H1 (cell line): ENCODE measurements at regions not wholly inside any gene's neighbourhood (a gene's known extent, or its start where the extent isn't known, plus 50 kb on each side); places are given as distances from the start of the nearest gene placed in this dataset.

Experiments used
- CTCF ChIA-PET: fragments of 300-600 bp; sonication (Branson Sonifier 250); formaldehyde crosslinking; loops from one replicate; lab custom pipeline; 2021; ENCODE audit not compliant: partially characterized antibody; lab: Charles Lee
- POLR2A ChIA-PET: fragments of 300-600 bp; sonication (Branson Sonifier 250); formaldehyde crosslinking; loops from one replicate; lab custom pipeline; 2021; ENCODE audit warnings: inconsistent platforms; ENCODE audit not compliant: partially characterized antibody; lab: Charles Lee
- DNase-seq, 2 experiments: peaks; one replicate each; pipeline versions ENCODE4 v3.0.0 to v3.0.0-alpha.2; 2010 to 2022; ENCODE audit warnings: low spot score in 2 of 2, low read depth in 1 of 2, mixed read lengths in 1 of 2
- FAIRE-seq: peaks from 2 replicates; lab custom pipeline; 2011; peaks lifted over from hg19 to GRCh38; lab: Jason Lieb, UNC
- H2AFZ ChIP-seq: 2 replicates; pipeline ENCODE4 v1.8.1; 2012; ENCODE audit warnings: low read length, inconsistent platforms
- H2AK5ac ChIP-seq: 2 replicates; pipeline ENCODE4 v1.6.1; 2013; ENCODE audit warnings: low read depth, low read length
- H2BK120ac ChIP-seq: replicated peaks from 2 replicates; pipeline ENCODE3; 2013; ENCODE audit warnings: low read depth, low read length, inconsistent platforms
- H2BK12ac ChIP-seq: 2 replicates; pipeline ENCODE4 v1.6.1; 2013; ENCODE audit warnings: low read depth, low read length
- H2BK15ac ChIP-seq: 2 replicates; pipeline ENCODE4 v1.6.1; 2013; ENCODE audit warnings: low read length
- H2BK20ac ChIP-seq: 2 replicates; pipeline ENCODE4 v1.6.1; 2013; ENCODE audit warnings: low read length
- H2BK5ac ChIP-seq: 2 replicates; pipeline ENCODE4 v1.6.1; 2013; ENCODE audit warnings: low read depth, low read length
- H3K14ac ChIP-seq: 2 replicates; pipeline ENCODE4 v1.6.1; 2013; ENCODE audit warnings: inconsistent platforms; ENCODE audit not compliant: insufficient read length
- H3K18ac ChIP-seq: 2 replicates; pipeline ENCODE4 v1.6.1; 2013; ENCODE audit warnings: low read length; ENCODE audit errors: extremely low read depth
- H3K23ac ChIP-seq: 2 replicates; pipeline ENCODE4 v1.6.1; 2013; ENCODE audit warnings: inconsistent platforms; ENCODE audit not compliant: insufficient read length
- H3K23me2 ChIP-seq: 2 replicates; pipeline ENCODE4 v1.6.1; 2013; ENCODE audit warnings: low read depth, low read length
- H3K27ac ChIP-seq: 2 replicates; pipeline ENCODE4 v1.6.1; 2011; ENCODE audit warnings: low read depth, low read length, inconsistent platforms
- H3K27me3 ChIP-seq, 4 experiments: replicated peaks in 1 of 4; 1 replicate in 1 of 4; 2 replicates in 3 of 4; pipeline versions ENCODE4 v1.6.1 to v1.8.1; 2011 to 2013; ENCODE audit warnings: low read length in 3 of 4, mild to moderate bottlenecking in 3 of 4, inconsistent platforms in 2 of 4, mixed read lengths in 2 of 4, moderate library complexity in 1 of 4; ENCODE audit not compliant: control insufficient read depth in 3 of 4, insufficient read depth in 3 of 4; ENCODE audit errors: extremely low read depth in 1 of 4
- H3K36me3 ChIP-seq, 4 experiments: 2 replicates each; pipeline versions ENCODE4 v1.6.1 to v1.8.1; 2011 to 2013; ENCODE audit warnings: mild to moderate bottlenecking in 4 of 4, low read length in 3 of 4, moderate library complexity in 2 of 4, control low read depth in 1 of 4, inconsistent platforms in 1 of 4; ENCODE audit not compliant: insufficient read depth in 4 of 4, control insufficient read depth in 2 of 4
- H3K4ac ChIP-seq: replicated peaks from 2 replicates; pipeline ENCODE3; 2013; ENCODE audit warnings: low read length, low read depth, mixed read lengths, inconsistent platforms; ENCODE audit not compliant: insufficient read length
- H3K4me1 ChIP-seq, 4 experiments: replicated peaks in 1 of 4; 1 replicate in 1 of 4; 2 replicates in 3 of 4; pipeline versions ENCODE4 v1.6.1 to v1.8.1; 2011 to 2013; ENCODE audit warnings: low read length in 3 of 4, inconsistent platforms in 2 of 4, mixed read lengths in 1 of 4; ENCODE audit not compliant: insufficient read depth in 4 of 4, control insufficient read depth in 3 of 4
- H3K4me2 ChIP-seq, 2 experiments: 2 replicates each; pipeline versions ENCODE4 v1.6.1 to v1.8.1; 2011 to 2013; ENCODE audit warnings: low read depth in 2 of 2, low read length in 2 of 2, control low read depth in 1 of 2, inconsistent platforms in 1 of 2, mild to moderate bottlenecking in 1 of 2; ENCODE audit not compliant: insufficient read depth in 1 of 2
- H3K4me3 ChIP-seq, 4 experiments: fragments of 200-600, 300-600 bp in 1 of 4; sonication (generic), shearing (Covaris generic), sonication (Bioruptor Twin) in 1 of 4; 2 replicates each; pipeline versions ENCODE4 v1.5.1 to v1.8.1; 2011 to 2016; ENCODE audit warnings: low read length in 4 of 4, low read depth in 3 of 4, control low read depth in 2 of 4, inconsistent platforms in 2 of 4, mild to moderate bottlenecking in 2 of 4, mixed read lengths in 1 of 4, moderate library complexity in 1 of 4; ENCODE audit not compliant: insufficient read depth in 2 of 4; ENCODE audit errors: extremely low read depth in 1 of 4
- H3K56ac ChIP-seq: replicated peaks from 2 replicates; pipeline ENCODE3; 2013; ENCODE audit warnings: low read depth, mild to moderate bottlenecking, mixed read lengths, low read length, inconsistent platforms; ENCODE audit not compliant: insufficient read length
- H3K79me1 ChIP-seq: 2 replicates; pipeline ENCODE4 v1.6.1; 2013; ENCODE audit warnings: low read depth, low read length, control low read depth
- H3K79me2 ChIP-seq, 2 experiments: 2 replicates each; pipeline versions ENCODE4 v1.6.1 to v1.8.1; 2012 to 2013; ENCODE audit warnings: low read length in 2 of 2, mild to moderate bottlenecking in 2 of 2, inconsistent platforms in 1 of 2; ENCODE audit not compliant: insufficient read depth in 2 of 2, control insufficient read depth in 1 of 2
- H3K9ac ChIP-seq, 4 experiments: replicated peaks in 1 of 4; 1 replicate in 1 of 4; 2 replicates in 3 of 4; pipeline versions ENCODE4 v1.6.1 to v1.8.1; 2011 to 2013; ENCODE audit warnings: low read depth in 3 of 4, low read length in 3 of 4, control low read depth in 2 of 4, mild to moderate bottlenecking in 2 of 4, moderate library complexity in 2 of 4, inconsistent platforms in 1 of 4; ENCODE audit errors: extremely low read depth in 1 of 4
- H3K9me3 ChIP-seq, 2 experiments: 2 replicates each; pipeline versions ENCODE4 v1.6.1 to v1.8.1; 2012 to 2013; ENCODE audit warnings: mild to moderate bottlenecking in 2 of 2, moderate library complexity in 2 of 2, control low read depth in 1 of 2, inconsistent platforms in 1 of 2, low read depth in 1 of 2, low read length in 1 of 2, mixed read lengths in 1 of 2; ENCODE audit not compliant: insufficient read depth in 2 of 2
- H4K20me1 ChIP-seq, 2 experiments: replicated peaks in 1 of 2; 2 replicates each; pipeline versions ENCODE3 to v1.8.1; 2011 to 2013; ENCODE audit warnings: inconsistent platforms in 2 of 2, low read length in 2 of 2, mild to moderate bottlenecking in 1 of 2; ENCODE audit not compliant: insufficient read depth in 2 of 2, control insufficient read depth in 1 of 2
- H4K5ac ChIP-seq: 2 replicates; pipeline ENCODE4 v1.6.1; 2013; ENCODE audit warnings: low read length, low read depth, mixed read lengths, inconsistent platforms; ENCODE audit not compliant: insufficient read length
- H4K8ac ChIP-seq: 2 replicates; pipeline ENCODE4 v1.8.0; 2013; ENCODE audit warnings: mild to moderate bottlenecking, moderate library complexity, low read length, inconsistent platforms; ENCODE audit not compliant: insufficient read depth; ENCODE audit errors: extremely low read depth
- H4K91ac ChIP-seq: replicated peaks from 2 replicates; pipeline ENCODE3; 2013; ENCODE audit warnings: low read length, mixed read lengths, inconsistent platforms; ENCODE audit not compliant: insufficient read length
- CHD1 ChIP-seq: IDR thresholded peaks from 2 replicates; pipeline ENCODE4 v1.6.1; 2012; ENCODE audit warnings: low read depth, low read length, improper control_type of control experiment
- PHF8 ChIP-seq: fragments of 200-600 bp; sonication (generic); conservative IDR thresholded peaks from 2 replicates; pipeline ENCODE4 v1.7.1; 2012; ENCODE audit warnings: low read depth, mild to moderate bottlenecking, inconsistent platforms, low read length, moderate library complexity
- POLR2A ChIP-seq, 2 experiments: IDR thresholded peaks; 1 replicate in 1 of 2; 2 replicates in 1 of 2; pipeline ENCODE4 v1.6.1; 2011; ENCODE audit warnings: low read depth in 2 of 2, low read length in 2 of 2, mild to moderate bottlenecking in 2 of 2; ENCODE audit errors: control extremely low read depth in 1 of 2
- SRF ChIP-seq: IDR thresholded peaks from 2 replicates; pipeline ENCODE4 v1.6.1; 2011; ENCODE audit warnings: mild to moderate bottlenecking, low read depth, low read length, moderate library complexity
- TCF12 ChIP-seq: IDR thresholded peaks from 2 replicates; pipeline ENCODE4 v1.6.1; 2011; ENCODE audit warnings: low read depth, mild to moderate bottlenecking, low read length
- WGBS, 2 experiments: shearing (Covaris generic) in 1 of 2; methylation state at CpG; one replicate each; pipeline versions ENCODE4 v1.1.6 to v1.1.7; 2013 to 2015; ENCODE audit warnings: low lambda C conversion rate in 2 of 2, mixed read lengths in 2 of 2, inconsistent platforms in 1 of 2, low coverage in 1 of 2, missing lambda C conversion rate in 1 of 2; ENCODE audit not compliant: insufficient replicate concordance in 2 of 2, insufficient coverage in 1 of 2, insufficient read length in 1 of 2; ENCODE audit errors: extremely low coverage in 1 of 2, missing lambda C conversion rate in 1 of 2; 5-methylcytosine and 5-hydroxymethylcytosine counted together
- TF ChIP-seq, protein P1 (sequence below), 3 experiments: IDR thresholded peaks; 1 replicate in 2 of 3; 2 replicates in 1 of 3; pipeline versions ENCODE4 v1.5.1 to v1.6.1; 2011; ENCODE audit warnings: low read length in 3 of 3, mild to moderate bottlenecking in 3 of 3, inconsistent platforms in 2 of 3, low read depth in 1 of 3, moderate library complexity in 1 of 3; ENCODE audit not compliant: insufficient read depth in 1 of 3; ENCODE audit errors: control extremely low read depth in 1 of 3

DNA sequence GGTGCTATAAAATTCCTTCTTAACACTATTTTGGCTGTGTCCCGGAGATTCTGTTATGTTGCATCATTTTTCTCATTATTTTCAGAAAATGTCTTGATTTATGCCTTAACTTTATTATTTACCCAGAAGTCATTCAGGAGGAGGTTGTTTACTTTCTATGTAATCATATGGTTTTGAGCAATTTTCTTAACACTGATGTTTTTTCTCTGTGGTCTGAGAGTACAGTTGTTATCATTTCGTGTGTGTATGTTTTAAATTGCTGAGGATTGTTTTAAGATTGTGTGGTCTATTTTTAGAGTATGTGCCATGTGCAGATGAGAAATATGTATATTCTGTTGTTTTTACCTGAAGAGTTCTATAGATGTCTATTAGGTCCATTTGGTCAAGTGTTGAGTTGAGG, 498.1 kb upstream of the ZNF608 start:
- Histone ChIP-seq H2BK120ac (no peak overlapping the region), H2BK20ac (no peak overlapping the region), H3K9ac (no peak overlapping the region), H3K79me2 (no peaks in the 10 kb centered on the region), H2BK5ac (no peak overlapping the region), H3K4me1 (no peaks in the 10 kb centered on the region), H2BK15ac (no peak overlapping the region), H4K5ac (no peak overlapping the region), H3K27me3 (no peaks in the 10 kb centered on the region), H3K4me3 (no peak overlapping the region), H4K91ac (no peak overlapping the region), H2BK12ac (no peak overlapping the region), H3K18ac (no peak overlapping the region), H3K14ac (no peak overlapping the region), H4K8ac (no peak overlapping the region), H3K23ac (no peak overlapping the region), H3K56ac (no peak overlapping the region), H2AFZ (no peak overlapping the region), H3K9me3 (0 out of 4 replicates have a peak, but pooled peaks cover 0 to 5% of the 10 kb centered on the region in 2 experiments), H3K4me2 (no peak overlapping the region), H3K36me3 (no peaks in the 10 kb centered on the region), H3K23me2 (no peaks in the 10 kb centered on the region), H3K27ac (no peak overlapping the region), H2AK5ac (no peak overlapping the region), H3K4ac (no peak overlapping the region), H3K79me1 (no peaks in the 10 kb centered on the region), H4K20me1 (no peaks in the 10 kb centered on the region)
- POLR2A ChIA-PET: no interaction called here
- DNase-seq (no peak), FAIRE-seq (no peak)
- 93% methylated on average over 2 of the region's 2 CpGs; no CpG with 5 or more reads in 1 of the 2 experiments for WGBS, 2 experiments
- CTCF ChIA-PET: no interaction called here
- no peak for TF ChIP-seq TCF12
- TF ChIP-seq PHF8: no peak
- TF ChIP-seq, protein P1, sequence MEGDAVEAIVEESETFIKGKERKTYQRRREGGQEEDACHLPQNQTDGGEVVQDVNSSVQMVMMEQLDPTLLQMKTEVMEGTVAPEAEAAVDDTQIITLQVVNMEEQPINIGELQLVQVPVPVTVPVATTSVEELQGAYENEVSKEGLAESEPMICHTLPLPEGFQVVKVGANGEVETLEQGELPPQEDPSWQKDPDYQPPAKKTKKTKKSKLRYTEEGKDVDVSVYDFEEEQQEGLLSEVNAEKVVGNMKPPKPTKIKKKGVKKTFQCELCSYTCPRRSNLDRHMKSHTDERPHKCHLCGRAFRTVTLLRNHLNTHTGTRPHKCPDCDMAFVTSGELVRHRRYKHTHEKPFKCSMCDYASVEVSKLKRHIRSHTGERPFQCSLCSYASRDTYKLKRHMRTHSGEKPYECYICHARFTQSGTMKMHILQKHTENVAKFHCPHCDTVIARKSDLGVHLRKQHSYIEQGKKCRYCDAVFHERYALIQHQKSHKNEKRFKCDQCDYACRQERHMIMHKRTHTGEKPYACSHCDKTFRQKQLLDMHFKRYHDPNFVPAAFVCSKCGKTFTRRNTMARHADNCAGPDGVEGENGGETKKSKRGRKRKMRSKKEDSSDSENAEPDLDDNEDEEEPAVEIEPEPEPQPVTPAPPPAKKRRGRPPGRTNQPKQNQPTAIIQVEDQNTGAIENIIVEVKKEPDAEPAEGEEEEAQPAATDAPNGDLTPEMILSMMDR (IDR thresholded peaks at IDR 0.05; ENCODE audit: control extremely low read depth in 1 of 3, insufficient read depth in 1 of 3, low read depth in 1 of 3, low read length in 3 of 3): no peak
- no peak for TF ChIP-seq POLR2A (IDR thresholded peaks at IDR 0.05; ENCODE audit: control extremely low read depth in 1 of 2, low read depth in 2 of 2, low read length in 2 of 2)
- TF ChIP-seq SRF: no peak
- TF ChIP-seq CHD1: no peak
